GM12874 (cell line): ENCODE measurements at regions not wholly inside any gene's neighbourhood (a gene's known extent, or its start where the extent isn't known, plus 50 kb on each side); places are given as distances from the start of the nearest gene placed in this dataset.

Experiments used
- CTCF ChIP-seq: IDR thresholded peaks from 2 replicates; pipeline ENCODE4 v1.5.1; 2011; ENCODE audit warnings: low read depth, mild to moderate bottlenecking, control low read depth, low read length, moderate library complexity; ENCODE audit not compliant: insufficient read depth

DNA sequence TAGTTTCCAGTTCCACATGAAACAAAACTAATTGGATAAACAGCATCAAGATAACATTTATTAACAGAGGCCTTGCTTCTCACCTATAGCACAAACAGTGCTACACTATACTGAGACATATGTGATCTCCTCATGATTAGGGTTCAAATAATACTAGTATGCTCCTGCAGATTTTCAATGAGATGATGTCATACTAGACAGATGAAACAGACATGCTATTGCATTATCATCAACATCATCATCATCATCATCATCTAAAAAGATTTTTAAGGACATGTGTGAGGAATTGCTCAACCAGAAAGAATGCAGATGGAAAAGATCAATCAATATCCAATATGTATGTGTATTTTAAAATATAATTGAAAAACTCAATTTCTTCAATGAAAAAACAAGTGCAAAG is 932.3 kb downstream of the METTL15 start:
- TF ChIP-seq CTCF: no peak

DNA sequence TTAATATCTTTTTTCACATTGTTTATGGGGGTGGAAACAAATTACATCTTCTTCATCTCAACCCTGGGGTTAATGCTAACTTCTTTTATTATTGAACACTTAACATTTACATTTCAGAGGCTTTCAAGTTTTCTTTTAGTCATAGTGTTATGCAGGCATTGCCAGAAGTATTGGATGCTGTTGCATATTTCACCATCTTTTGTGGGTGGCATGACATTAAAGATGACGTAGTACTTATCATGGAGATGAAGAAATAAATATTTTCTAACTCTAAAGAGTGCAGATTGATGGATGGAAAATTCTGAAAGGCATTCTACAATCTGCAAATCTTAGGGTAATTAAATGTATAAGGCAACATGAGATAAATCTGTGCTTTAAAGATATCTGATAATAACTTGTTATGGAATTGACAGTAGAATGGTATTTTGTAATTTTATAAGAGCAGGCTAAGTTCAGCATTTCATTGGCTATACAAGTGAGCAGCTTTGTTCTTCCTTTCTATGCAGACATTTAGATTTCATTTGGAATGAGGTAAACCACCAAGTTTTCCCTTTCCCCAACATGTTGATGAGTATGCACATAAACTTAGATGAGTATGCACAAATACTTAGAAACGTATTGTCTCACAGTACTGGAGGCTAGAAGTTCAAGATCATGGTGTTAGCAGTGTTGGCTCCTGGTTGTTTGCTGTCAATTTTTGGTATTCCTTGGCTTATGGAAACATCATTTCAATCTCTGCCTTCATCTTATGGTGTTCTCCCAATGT is 924.4 kb downstream of the METTL15 start:
- TF ChIP-seq CTCF: no peak

GRCh38 chr11:29029452-29029851 is 921.3 kb downstream of the METTL15 start:
- TF ChIP-seq CTCF: no peak

- TF ChIP-seq CTCF: no peak
Observed at GRCh38 chr11:29027436-29027835, 919.2 kb downstream of the METTL15 start.

- TF ChIP-seq CTCF: no peak
Observed at GRCh38 chr11:29026286-29026685, 918.1 kb downstream of the METTL15 start.

- TF ChIP-seq CTCF: no peak
Observed at GRCh38 chr11:29025001-29025400, 916.8 kb downstream of the METTL15 start.

DNA sequence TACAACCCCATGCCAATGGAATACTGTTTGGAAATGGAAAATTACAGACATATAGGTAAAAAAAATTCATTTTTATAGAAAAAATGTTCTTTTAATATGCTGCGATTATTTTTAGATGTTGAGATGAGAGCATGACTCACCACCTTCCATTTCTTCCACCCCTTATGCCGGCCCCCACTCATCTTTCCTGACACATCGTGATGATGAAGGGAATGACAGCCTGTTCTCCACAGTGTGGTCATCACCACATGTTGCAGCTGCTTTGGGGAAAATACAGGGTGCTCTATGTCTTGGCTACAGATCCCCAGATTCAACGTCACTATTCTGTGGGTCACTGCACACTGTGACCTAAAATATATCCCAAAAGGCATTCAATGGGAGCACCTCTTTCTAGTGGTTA is 916.2 kb downstream of the METTL15 start:
- TF ChIP-seq CTCF: no peak
